Stimulated activated CD4-positive, alpha-beta T cell treated with anti-CD3 and anti-CD28 coated beads, TNF-alpha, amount 100 ng/mL, for 1 hour (primary cell): ENCODE measurements at regions not wholly inside any gene's neighbourhood (a gene's known extent, or its start where the extent isn't known, plus 50 kb on each side); places are given as distances from the start of the nearest gene placed in this dataset.

Source experiments
- DNase-seq, 3 donors: peaks; one replicate each; pipeline ENCODE4 v3.0.0-alpha.2; 2020; ENCODE audit warnings: low read depth in 3 of 3, low spot score in 1 of 3

DNA sequence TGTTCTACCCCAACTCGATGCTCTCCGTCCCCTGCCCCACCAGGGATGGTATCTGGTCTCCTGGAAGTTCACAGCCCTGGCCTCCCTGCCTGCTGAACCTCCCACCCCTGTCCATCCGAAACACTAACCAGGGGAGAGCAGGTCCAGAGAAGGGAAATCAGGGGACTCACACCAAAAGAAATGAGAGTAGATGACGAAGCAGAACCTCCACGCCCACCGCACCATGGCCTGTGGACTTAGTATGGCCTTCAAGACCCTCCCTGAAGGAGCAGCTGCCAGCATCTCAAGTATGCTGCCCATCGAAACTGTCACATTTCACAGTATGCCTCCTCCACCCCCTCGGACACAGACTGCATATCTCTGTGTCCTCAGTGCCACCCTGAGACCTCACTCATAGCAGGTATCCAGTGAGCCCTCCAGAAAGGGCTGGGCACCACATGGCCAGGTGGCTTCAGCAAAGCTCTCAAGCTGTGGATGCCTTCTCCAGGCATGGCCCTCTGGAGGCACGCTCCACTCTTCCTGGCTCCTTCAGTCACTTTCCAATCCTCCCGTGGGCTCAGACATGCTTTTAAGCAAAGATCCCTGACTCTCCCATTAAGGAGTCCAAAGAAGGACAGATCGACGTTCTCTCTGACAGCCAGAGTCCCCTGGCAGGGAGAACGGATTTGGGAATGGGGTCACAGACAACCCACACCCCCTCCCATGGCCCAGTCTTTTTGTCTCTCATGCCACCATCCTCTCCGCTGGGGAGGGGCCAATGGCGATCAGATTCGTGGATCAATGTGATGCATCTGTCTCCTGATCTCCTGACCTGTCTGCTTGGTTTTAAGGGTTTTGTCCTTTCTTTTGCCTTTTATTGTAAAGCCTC, 158.4 kb downstream of the ANKRD60 start:
- DNase-seq, result no peak

DNA sequence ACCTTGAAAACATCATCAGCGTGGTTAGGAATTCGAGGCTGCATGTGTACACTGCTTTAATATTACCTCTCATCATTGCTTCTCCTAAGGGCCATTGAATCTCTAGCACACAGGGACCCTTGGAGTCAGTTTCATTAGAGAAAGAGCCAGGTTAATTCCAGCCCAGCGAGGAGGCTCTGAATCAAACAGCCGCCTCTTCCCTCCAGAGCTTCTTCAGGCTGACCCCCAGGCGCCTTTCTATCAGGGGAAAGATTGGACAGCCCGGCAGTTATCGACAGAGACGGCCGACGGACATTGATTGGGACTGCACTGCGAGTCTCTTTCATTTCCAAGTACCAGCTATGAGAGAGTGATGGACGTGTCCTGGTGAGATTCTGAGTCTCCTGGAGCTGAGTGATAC, 159.2 kb downstream of the ANKRD60 start:
- no peak for DNase-seq

DNA sequence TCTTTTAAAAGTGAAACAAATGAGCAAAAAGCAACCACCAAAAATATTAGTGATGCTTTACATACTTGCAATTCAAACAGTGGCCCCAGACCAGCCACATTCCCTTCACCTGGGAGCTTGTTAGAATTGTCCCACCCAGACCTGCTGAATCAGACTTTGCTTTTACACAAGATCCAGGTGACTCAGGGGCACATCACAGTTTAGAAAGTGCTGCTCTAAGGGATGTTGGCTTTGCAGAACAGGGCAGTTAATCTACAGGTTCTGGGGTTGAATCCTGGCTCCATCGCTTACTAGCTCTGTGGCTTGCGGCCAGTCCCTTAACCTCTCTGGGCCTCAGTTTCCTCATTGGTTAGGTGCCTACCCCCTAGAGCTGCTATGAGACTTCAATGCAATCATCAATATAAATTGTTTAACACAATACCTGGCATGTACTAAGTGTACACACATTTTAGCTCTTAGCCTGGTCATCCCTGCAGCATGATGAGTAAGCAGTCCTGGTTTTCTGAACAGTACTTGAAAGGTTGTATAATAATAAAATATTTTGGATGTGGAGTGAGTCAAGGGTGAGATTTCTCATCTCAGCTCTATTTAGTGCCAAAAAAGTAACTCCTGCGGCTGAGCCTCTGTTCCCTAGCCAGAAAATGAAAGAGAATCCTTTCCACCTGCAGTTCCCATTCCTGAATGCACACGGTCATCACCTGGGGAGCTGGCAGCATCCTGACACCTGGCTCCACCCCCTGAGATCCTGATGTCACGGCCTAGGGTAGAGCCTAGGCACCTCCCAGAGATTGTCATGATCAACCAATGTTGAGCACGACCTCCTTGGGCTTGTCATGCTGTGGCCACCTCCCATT, 162.7 kb downstream of the ANKRD60 start:
- DNase-seq, result no peak

DNA sequence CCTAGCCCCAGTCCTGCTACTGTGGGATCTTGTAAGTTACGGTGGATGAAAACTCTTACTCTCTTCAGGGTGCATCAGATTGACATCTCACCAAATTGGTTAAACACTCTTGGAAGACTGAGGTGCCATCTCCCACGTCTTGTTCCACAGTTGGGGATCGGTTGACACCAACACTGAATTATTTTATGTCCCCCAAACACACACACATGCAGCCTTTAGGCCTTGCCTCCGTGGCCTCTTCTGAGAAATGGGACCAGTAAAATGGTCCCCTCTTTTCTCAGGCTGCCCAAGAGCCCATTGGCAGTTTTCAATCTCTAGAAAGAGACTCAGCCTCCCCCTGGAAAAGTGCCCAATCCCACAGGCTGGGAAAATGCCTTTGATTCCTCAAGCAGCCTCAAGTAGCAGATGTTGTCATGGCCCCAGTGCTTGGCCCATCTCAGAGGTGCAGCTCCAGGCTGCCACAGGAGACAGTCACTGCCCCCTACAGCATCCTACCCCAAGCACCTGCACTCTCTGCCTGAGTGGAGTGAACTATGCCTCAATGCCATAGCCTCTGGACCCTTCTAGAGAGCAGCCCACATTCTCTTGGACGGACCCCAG, 163.9 kb downstream of the ANKRD60 start:
- no peak for DNase-seq

DNA sequence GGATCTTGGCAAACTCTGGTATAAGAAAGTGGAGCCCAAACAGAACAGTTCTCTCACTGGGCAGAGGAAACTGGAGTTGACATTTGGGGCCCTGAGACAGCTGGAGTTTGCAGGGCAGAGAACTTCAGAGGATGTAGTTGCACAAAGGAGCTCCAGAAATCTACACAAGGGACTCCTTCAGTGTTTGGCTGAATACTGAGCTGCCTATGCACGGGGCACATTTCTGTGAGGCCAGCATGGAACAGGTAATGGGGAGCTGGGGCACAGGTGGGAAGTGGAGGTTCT, 169.3 kb downstream of the ANKRD60 start:
- no peak for DNase-seq

DNA sequence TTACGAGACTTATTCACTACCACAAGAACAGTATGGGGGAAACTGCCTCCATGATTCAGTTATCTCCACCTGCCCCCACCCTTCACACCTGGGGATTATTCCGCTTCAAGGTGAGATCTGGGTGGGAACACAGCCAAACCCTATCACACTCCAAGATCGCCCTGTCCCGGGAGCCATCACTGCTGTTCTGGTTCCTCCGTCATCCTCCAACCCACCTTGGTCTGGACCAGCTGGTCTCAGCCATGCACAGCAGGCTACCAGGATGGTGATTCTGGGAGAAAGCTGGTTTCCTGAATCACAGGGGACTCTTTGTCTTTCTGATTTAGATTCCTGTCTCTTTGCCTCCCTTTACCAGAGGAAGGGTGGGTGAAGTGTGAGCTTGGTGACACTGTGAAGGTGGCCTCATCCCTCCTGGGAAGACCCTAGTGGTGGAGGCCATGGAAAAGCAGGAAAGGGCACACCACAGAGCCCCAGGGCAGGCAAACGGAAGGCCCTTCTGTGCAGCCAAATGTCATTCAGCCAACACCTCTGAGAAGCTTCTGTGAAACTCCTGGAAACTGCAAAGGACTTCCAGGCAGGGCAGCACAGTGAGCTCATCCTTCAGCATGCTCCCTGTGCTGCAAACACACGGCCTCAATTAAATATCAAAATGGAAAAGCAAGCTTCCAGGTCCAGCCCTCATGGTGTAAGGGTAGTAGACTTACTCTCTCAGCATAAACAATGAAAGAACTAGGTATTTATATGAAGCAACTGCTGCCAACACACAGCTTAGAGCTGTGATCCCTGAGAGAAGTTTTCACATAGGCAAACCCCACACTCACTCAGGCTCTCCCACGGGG, 169.8 kb downstream of the ANKRD60 start:
- DNase-seq, result no peak

DNA sequence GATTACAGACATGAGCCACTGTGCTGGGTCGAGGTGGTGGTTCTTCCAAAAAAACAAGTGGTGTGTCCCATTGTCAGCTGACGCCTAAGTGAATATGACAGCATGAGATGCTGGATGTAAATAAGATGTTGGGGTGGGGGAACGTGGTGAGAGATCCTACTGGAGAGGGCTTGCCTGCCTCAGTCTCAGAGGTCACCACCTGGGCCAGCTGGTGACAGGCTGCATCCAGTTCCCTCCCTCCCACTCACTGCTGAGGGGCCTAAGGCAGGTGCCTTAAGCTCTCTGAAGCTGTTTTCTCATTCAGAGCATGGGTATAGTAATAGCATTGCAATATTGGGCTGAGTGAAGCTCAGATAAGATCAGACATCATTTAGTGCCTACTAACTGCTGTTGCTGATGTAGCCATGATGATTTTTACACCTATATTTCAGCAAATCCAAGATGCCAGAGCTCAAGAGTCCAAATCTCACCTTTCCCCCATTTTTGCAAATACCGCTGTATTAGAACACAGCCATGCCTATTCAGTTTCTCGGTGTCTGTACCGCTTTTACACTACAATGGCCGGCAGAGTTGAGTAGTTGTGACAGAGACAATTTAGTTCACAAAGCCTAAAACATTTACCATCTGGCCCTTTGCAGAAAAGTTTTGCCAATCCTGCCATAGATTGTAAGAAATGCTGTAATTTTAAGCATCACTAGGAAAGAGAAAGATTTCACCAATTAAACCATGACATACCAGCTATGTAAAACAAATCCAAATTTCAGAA, 171.3 kb downstream of the ANKRD60 start:
- DNase-seq, result no peak

DNA sequence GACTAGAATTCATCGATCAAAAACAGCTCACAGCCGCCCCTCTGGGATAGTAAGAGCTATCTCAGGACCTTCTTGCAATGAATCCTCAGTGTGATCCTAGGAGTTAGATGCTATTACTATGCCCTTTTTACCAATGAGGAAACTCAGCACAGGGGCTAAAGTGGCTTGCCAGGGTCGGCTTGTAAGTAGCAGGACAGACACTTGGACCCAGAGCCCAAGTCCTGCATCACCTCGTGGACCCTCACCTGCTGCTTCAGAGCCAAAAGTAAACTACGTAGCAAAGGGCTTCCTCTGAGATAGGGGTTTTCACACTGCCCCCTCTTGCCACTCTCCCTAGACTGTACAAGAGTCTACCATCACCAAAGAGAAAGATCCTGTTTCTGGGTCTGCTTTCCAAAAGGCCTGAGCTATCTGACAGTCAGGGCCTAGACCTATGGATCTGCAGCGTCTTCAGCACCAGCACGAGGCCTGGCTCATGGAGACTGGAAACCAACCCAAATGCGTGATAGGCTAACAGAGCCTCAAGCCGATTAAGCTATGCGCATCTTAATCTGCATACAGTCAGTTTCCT, 172.3 kb downstream of the ANKRD60 start:
- DNase-seq, result no peak

DNA sequence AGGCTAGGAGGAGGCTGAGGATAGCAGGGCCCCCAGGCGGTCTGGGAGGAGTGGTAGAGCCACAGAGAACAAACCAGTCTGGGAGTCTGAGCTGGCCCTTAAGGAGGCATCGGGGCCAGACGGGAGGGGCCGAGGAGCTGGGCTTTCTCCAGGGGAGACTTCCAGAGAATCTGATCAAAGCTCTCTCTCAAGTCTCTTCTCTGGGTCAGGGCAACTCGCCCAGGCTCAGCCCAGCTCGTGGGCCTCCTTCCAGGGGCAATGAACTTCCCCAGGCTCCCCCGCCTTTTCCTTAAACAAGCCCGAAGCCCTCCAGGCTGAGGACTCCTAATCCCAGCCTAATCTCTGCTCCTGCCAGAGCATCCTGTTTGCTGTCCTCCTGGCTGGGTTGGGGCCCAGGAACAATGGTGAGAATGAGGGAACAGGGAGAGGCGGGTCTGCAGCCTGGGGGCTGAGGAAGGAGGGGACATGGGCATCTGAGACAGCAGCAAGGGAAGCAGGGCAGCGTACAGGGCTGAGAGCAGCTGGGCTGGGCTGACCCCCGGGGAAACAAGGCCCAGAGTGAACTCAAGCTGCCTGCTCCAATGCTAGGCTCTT, 173.6 kb downstream of the ANKRD60 start:
- DNase-seq, result no peak

DNA sequence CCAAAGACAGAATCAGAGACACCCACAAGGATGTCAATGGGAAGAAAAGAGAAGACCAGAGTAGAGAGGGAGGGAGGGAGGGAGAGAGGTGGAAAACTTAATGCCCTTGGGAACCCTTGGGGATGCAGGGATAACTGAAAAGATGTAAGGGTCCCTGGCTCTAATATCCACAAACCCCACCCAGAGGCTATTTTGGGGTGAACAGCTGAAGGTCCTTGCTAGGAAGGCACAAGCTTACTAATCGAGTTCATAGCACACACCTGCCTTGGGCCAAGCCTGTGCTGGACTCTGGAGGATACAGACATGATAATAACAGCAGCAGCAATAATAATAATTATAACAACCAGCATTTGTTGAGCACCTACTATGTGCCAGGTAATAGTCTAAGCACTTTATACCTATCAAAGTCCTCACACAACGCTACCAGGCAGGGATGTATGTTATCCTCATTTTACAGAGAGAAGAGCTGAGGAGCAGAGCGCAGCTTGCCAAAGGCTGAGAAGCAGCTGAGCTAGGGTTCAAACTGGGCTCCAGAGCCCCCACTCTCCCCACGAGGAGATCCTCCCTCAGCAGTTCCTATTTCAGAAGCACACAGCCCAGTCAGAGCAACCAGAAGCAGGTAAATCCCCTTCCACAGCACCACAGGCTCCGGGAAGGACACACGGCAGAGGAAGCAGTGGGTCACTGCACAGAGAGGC, 174.2 kb downstream of the ANKRD60 start:
- no peak for DNase-seq

DNA sequence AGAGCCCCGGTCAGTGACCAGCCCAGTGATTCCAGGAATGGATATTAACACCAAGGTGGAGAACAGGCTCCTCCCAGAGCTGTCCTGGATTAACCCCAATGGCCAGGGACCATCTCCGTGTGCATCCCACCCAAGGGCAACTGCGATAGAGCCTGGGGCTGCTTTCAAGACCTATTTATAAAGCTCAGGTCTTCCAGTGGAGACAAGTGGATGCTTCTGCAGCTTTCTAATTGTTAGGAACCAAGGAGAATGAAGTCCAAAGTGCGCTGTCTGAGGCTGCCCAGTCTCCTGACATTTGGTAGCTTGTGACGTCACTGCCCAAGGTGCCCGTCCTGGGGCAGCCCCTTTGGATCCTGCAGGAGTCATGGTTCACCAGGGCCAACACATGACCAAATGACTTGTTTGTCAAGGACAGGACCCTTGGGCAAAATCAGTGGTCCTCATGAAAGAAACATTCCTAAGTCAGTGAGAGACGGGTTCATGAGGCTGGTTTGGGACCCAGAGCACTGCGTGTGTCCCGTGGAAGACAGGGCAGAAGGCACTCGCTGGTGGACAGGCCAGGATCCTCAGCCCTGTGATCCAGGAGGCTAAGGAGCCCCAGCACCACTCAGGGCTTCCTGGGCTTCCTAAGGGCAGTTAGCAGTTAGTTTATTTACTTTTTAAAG, 174.9 kb downstream of the ANKRD60 start:
- DNase-seq, result no peak

DNA sequence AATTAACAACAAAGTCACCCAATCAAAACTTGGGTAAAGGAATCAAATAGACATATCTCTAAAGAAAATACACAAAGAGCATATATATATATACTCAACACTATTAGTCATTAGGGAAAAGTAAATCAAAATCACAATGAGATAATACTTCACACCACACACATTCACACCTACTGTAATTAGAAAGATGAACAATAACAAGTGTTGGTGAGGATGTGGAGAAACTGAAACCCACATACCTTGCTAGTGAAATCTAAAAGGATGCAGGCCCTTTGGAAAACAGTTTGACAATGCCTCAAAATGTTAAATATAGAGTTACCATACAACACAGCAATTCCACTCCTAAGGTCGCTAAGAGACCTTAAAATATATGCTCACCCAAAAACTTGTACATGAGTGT, 177.1 kb downstream of the ANKRD60 start:
- DNase-seq, result no peak

DNA sequence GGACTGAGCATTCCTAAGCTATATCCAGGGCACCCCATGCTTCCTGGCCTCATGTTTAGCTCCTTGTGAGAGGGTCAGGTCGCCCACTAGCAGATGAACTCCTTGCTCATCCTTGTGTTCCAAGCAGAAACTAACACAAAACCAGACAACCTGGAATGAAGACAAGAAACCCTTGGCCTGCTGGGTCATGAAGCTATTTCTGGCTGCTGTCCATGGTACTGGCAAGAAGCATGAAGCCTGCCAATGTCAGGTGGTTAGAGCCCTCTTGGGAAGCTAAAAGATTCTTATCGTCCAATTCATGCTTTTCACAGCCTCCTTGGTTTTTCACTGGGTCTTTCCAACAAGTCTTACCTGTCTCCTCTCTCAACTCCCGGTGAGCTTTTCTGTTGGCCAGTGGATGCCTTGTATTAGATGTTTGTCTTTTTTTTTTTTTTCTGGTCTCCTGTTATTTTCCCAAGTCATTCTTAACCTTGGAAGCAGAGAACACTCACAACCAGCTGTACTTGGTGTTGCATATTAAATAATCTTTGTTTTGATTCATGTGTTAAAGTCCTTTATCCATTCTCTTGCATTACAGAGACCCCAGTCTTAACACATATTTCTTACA, 180.3 kb downstream of the ANKRD60 start:
- DNase-seq, result no peak

DNA sequence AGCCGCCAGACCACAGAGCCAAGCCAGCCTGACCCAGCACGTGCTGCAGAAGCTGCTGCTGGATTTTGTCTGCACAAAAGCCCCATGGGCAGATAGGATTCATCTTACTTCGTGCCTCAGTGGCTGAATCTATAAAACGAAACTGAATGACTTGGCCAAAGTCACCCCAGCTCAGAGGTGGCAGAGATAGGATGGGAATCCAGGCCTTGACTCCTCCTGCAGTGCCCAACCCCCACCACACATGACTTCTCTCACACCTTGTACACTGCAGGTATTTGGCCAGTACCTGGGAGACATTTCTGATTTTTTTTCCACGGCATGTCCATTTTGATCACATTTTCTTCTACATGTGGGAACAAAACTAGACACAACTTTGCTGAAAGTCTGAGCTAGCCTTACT, 182.1 kb downstream of the ANKRD60 start:
- no peak for DNase-seq

DNA sequence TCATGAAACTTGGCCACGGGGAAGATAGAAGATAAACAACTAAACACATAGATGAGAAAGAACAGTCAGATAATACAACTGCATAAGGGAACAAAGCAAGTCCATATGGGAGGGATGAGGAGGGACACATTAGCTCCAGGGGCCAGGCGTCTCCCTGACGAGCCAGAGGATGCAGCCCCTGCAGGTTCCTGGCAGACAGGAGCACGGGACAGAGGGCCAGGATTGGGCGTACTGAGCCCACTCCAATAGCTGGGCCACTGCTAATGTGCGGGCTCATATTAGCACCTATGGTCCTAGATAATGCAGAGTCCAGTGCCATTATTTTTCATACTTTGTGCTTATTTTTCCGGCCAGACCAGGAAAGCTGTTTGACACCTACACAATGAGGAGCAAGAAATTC, 182.9 kb downstream of the ANKRD60 start:
- DNase-seq, result no peak

DNA sequence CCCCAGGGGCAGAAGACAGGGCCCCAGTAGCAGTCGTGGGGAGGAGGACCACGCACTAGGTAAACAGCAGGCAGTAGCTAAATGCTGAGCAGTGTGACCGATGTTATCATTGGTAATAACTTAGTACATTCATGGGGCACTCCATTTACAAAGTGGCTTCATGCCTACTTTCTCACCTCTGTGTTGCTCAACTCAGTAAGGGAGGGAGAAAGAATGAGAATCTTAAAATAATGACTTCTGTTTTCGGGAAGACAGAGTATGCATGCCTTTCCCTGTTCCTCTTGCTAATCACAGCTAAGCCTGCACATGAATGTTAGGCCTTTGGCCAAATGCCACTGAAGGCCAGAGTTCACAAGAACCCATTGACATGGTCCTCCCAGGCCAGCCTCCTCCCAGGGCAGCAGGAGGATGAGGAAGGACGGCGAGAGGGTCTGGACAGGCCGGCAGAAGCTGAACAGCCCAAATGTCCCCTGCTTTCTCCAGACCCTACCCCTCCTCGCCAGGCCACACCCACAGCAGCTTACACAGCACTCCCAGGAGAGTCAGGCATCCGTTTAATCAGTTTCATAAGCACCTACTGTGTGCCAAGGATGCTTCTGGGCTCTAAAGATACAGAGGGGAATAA, 183.4 kb downstream of the ANKRD60 start:
- no peak for DNase-seq

DNA sequence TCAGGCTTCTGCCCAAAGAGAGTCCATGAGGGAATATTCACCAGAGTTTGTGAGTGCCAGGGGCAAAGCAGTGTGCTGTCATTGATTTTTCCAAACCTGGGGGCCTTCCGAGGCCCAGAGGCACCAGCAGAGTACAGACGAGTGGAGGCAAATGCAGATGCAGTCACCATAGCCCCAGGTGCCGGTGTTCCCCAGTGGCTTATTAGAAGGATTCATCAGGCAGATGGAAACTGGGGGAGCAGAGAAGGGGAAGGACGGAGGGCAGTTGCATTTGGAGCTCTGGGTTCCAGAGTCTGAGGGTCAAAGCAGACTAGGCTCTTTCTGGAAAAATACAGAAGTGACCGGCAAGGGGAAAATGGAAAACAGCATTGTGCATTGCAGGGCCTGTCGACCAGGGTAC, 184.2 kb downstream of the ANKRD60 start:
- no peak for DNase-seq
